Activated CD4-positive, alpha-beta T cell treated with anti-CD3 and anti-CD28 coated beads, Interleukin-2, Interleukin-6, amounts not matched to agents 100 ng/mL and 50 ng/mL, durations not matched to agents 16 hours and 8 hours (primary cell): ENCODE measurements at regions not wholly inside any gene's neighbourhood (a gene's known extent, or its start where the extent isn't known, plus 50 kb on each side); places are given as distances from the start of the nearest gene placed in this dataset.

ENCODE experiments used
- DNase-seq: peaks from one replicate; pipeline ENCODE4 v3.0.0-alpha.2; 2020

- DNase-seq = no peak
These were observed 204.5 kb upstream of the PHYHIPL start for GRCh38 chr10:58971796-58972491.

- DNase-seq = no peak
These were observed 203.7 kb upstream of the PHYHIPL start for GRCh38 chr10:58972576-58973234.

GRCh38 chr10:58973235-58973595 is 203.2 kb upstream of the PHYHIPL start:
- DNase-seq = no peak

- no peak for DNase-seq
These were observed 200.2 kb upstream of the PHYHIPL start for GRCh38 chr10:58976254-58976653.

- DNase-seq = no peak
These were observed 196.7 kb upstream of the PHYHIPL start for GRCh38 chr10:58979711-58980110.

GRCh38 chr10:58980826-58981415 is 195.5 kb upstream of the PHYHIPL start:
- DNase-seq = no peak

GRCh38 chr10:58981846-58982245 is 194.6 kb upstream of the PHYHIPL start:
- DNase-seq = no peak

- no peak for DNase-seq
These were observed 193.8 kb upstream of the PHYHIPL start for GRCh38 chr10:58982470-58983239.

- no peak for DNase-seq
These were observed 191.2 kb upstream of the PHYHIPL start for GRCh38 chr10:58985216-58985615.

GRCh38 chr10:58989486-58990039 is 186.9 kb upstream of the PHYHIPL start:
- no peak for DNase-seq

GRCh38 chr10:58990693-58991092 is 185.8 kb upstream of the PHYHIPL start:
- DNase-seq = no peak

GRCh38 chr10:58991856-58992255 is 184.6 kb upstream of the PHYHIPL start:
- no peak for DNase-seq

GRCh38 chr10:58992830-58993460 is 183.5 kb upstream of the PHYHIPL start:
- no peak for DNase-seq

- DNase-seq = no peak
These were observed 182.8 kb upstream of the PHYHIPL start for GRCh38 chr10:58993480-58994221.

GRCh38 chr10:58994226-58995057 is 182.0 kb upstream of the PHYHIPL start:
- no peak for DNase-seq

GRCh38 chr10:58995058-58995596 is 181.3 kb upstream of the PHYHIPL start:
- DNase-seq = no peak

- no peak for DNase-seq
These were observed 180.4 kb upstream of the PHYHIPL start for GRCh38 chr10:58996063-58996462.

- DNase-seq = no peak
These were observed 179.6 kb upstream of the PHYHIPL start for GRCh38 chr10:58996866-58997265.

GRCh38 chr10:58998924-58999713 is 177.3 kb upstream of the PHYHIPL start:
- no peak for DNase-seq
